ENCODE measurements at regions not wholly inside any gene's neighbourhood (a gene's known extent, or its start where the extent isn't known, plus 50 kb on each side); places are given as distances from the start of the nearest gene placed in this dataset.
A peak's percentile ranks its signal among the peaks of the same experiment; 100 is the strongest.

GRCh38 chr2:9135822-9136558, 70.6 kb upstream of the ASAP2 start:
- no peaks in the 10 kb centered on the region for H3K9me3 ChIP-seq (ENCODE audit: control insufficient read depth, insufficient read depth, low read depth, low read length)
- no peak overlapping the region for H3K9ac ChIP-seq (ENCODE audit: insufficient read depth, low read length)
- TF ChIP-seq EZH2 (IDR thresholded peaks at IDR 0.05; ENCODE audit: low read length, missing control alignments), result no peak
- TF ChIP-seq CTCF (conservative IDR thresholded peaks at IDR 0.05 in 1 of 2, IDR thresholded peaks at IDR 0.05 in 1 of 2; ENCODE audit: low read depth in 1 of 2, low read length in 2 of 2), result no peak
- no peaks in the 10 kb centered on the region for H3K27me3 ChIP-seq (ENCODE audit: control insufficient read depth, insufficient read depth, low read length)
- peak; percentile 64 to 72 for DNase-seq (ENCODE audit: low read depth in 2 of 2)
- no peak overlapping the region for H3K27ac ChIP-seq (ENCODE audit: insufficient read depth, low read length)
- H2AFZ ChIP-seq (ENCODE audit: low read length), result no peak overlapping the region
- no peaks in the 10 kb centered on the region for H3K4me1 ChIP-seq (ENCODE audit: control insufficient read depth, extremely low read depth, insufficient read depth, low read length)
- no peaks in the 10 kb centered on the region for H4K20me1 ChIP-seq (ENCODE audit: control insufficient read depth, extremely low read depth, insufficient read depth, low read length)
- no peak overlapping the region for H3K4me3 ChIP-seq (replicated peaks in 1 of 4; ENCODE audit: control extremely low read depth in 1 of 4, insufficient read depth in 1 of 4, low read depth in 3 of 4, low read length in 4 of 4)
- H3K36me3 ChIP-seq (ENCODE audit: control insufficient read depth, insufficient read depth, low read length), result no peaks in the 10 kb centered on the region
- peak overlapping the region; percentile 19 for H3K4me2 ChIP-seq (ENCODE audit: extremely low read depth, insufficient read depth, low read length)
- H3K79me2 ChIP-seq (ENCODE audit: control insufficient read depth, insufficient read depth, low read length), result no peaks in the 10 kb centered on the region

GRCh38 chr2:9127316-9127715, 79.3 kb upstream of the ASAP2 start:
- Histone ChIP-seq H4K20me1 (ENCODE audit: control insufficient read depth, extremely low read depth, insufficient read depth, low read length) (no peaks in the 10 kb centered on the region), H3K9ac (ENCODE audit: insufficient read depth, low read length) (no peak overlapping the region), H3K4me1 (ENCODE audit: control insufficient read depth, extremely low read depth, insufficient read depth, low read length) (no peaks in the 10 kb centered on the region), H2AFZ (ENCODE audit: low read length) (no peak overlapping the region), H3K27ac (ENCODE audit: insufficient read depth, low read length) (no peak overlapping the region), H3K4me2 (ENCODE audit: extremely low read depth, insufficient read depth, low read length) (no peak overlapping the region), H3K27me3 (ENCODE audit: control insufficient read depth, insufficient read depth, low read length) (no peaks in the 10 kb centered on the region), H3K79me2 (ENCODE audit: control insufficient read depth, insufficient read depth, low read length) (no peaks in the 10 kb centered on the region), H3K36me3 (ENCODE audit: control insufficient read depth, insufficient read depth, low read length) (no peaks in the 10 kb centered on the region), H3K9me3 (ENCODE audit: control insufficient read depth, insufficient read depth, low read depth, low read length) (no peaks in the 10 kb centered on the region), H3K4me3 (replicated peaks in 1 of 4; ENCODE audit: control extremely low read depth in 1 of 4, insufficient read depth in 1 of 4, low read depth in 3 of 4, low read length in 4 of 4) (no peak overlapping the region)
- no peak for TF ChIP-seq EZH2 (IDR thresholded peaks at IDR 0.05; ENCODE audit: low read length, missing control alignments)
- no peak for TF ChIP-seq CTCF (conservative IDR thresholded peaks at IDR 0.05 in 1 of 2, IDR thresholded peaks at IDR 0.05 in 1 of 2; ENCODE audit: low read depth in 1 of 2, low read length in 2 of 2)
- no peak for DNase-seq (ENCODE audit: low read depth in 2 of 2)

- no peak overlapping the region for H3K4me3 ChIP-seq (replicated peaks in 1 of 4; ENCODE audit: control extremely low read depth in 1 of 4, insufficient read depth in 1 of 4, low read depth in 3 of 4, low read length in 4 of 4)
- DNase-seq (ENCODE audit: low read depth in 2 of 2), result no peak
- H4K20me1 ChIP-seq (ENCODE audit: control insufficient read depth, extremely low read depth, insufficient read depth, low read length), result no peaks in the 10 kb centered on the region
- no peaks in the 10 kb centered on the region for H3K4me1 ChIP-seq (ENCODE audit: control insufficient read depth, extremely low read depth, insufficient read depth, low read length)
- H3K36me3 ChIP-seq (ENCODE audit: control insufficient read depth, insufficient read depth, low read length), result no peaks in the 10 kb centered on the region
- H3K79me2 ChIP-seq (ENCODE audit: control insufficient read depth, insufficient read depth, low read length), result no peaks in the 10 kb centered on the region
- no peaks in the 10 kb centered on the region for H3K27me3 ChIP-seq (ENCODE audit: control insufficient read depth, insufficient read depth, low read length)
- H2AFZ ChIP-seq (ENCODE audit: low read length), result no peak overlapping the region
- no peak for TF ChIP-seq CTCF (conservative IDR thresholded peaks at IDR 0.05 in 1 of 2, IDR thresholded peaks at IDR 0.05 in 1 of 2; ENCODE audit: low read depth in 1 of 2, low read length in 2 of 2)
- no peak for TF ChIP-seq EZH2 (IDR thresholded peaks at IDR 0.05; ENCODE audit: low read length, missing control alignments)
- no peak overlapping the region for H3K4me2 ChIP-seq (ENCODE audit: extremely low read depth, insufficient read depth, low read length)
- H3K9ac ChIP-seq (ENCODE audit: insufficient read depth, low read length), result no peak overlapping the region
- H3K27ac ChIP-seq (ENCODE audit: insufficient read depth, low read length), result no peak overlapping the region
- H3K9me3 ChIP-seq (ENCODE audit: control insufficient read depth, insufficient read depth, low read depth, low read length), result no peaks in the 10 kb centered on the region
These were observed 80.1 kb upstream of the ASAP2 start for GRCh38 chr2:9126540-9126939.

Measured in fibroblast of lung (primary cell).